HG03457 (cell line): ENCODE measurements at regions not wholly inside any gene's neighbourhood (a gene's known extent, or its start where the extent isn't known, plus 50 kb on each side); places are given as distances from the start of the nearest gene placed in this dataset.

Experiments
- ATAC-seq: cut with Tn5 transposase; IDR thresholded peaks from one replicate; pipeline ENCODE4 v1.9.1; 2021; ENCODE audit warnings: moderate number of reproducible peaks; ENCODE audit not compliant: unreplicated experiment

DNA sequence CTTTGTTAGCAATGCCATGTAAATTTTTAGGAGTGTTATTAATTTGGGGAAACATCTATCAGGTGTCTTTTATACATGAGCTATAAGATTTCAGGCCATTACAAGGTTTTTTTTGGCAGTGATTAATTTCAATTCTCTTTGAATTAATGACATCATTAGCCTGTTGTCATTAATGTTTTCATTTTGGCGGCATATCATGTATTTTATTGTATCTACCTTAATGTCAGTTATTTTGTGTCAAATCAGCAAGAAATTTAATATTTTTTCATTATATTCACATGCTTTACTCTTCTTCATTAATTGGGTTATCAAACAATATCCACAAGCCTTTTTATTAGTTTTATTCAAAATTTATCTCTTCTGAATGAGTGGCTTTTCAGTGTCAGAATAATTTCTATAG lies 153.0 kb upstream of the CAND1 start:
- no peak for ATAC-seq

DNA sequence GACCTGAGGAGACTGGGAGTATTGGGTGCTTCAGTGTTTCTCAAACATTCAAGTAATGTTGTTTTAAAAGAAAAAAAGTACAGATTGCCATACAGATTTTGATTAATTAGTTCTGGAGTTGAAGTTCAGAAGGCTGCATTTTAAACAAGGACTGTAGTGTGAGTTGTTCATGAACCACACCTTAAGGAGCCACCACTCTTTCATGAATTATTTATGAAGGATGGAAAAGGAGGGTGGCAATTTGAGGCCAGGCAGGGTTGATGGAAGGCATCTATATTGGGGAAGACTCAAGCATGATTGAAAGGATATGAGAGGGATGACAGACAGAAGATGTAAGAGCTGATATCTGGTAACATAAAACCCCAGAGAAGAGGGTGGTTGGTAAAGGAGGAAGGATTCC lies 146.6 kb upstream of the CAND1 start:
- no peak for ATAC-seq

DNA sequence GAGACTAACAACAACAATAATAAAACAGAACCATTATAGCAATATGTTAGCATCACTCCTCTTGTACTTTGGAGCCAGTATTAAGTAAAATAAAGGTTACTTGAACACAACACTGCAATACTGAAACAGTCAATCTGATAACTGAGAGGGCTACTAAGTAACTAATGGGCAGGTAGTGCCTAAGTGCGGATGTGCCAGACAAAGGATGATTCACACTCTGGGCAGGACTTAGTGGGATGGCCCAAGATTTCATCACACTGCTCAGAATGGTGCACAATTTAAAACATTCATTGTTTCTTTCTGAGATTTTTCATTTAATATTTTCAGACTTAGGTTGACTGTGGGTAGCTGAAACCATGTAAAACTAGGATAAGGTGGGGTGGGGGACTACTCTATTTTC lies 131.9 kb upstream of the CAND1 start:
- ATAC-seq = no peak

DNA sequence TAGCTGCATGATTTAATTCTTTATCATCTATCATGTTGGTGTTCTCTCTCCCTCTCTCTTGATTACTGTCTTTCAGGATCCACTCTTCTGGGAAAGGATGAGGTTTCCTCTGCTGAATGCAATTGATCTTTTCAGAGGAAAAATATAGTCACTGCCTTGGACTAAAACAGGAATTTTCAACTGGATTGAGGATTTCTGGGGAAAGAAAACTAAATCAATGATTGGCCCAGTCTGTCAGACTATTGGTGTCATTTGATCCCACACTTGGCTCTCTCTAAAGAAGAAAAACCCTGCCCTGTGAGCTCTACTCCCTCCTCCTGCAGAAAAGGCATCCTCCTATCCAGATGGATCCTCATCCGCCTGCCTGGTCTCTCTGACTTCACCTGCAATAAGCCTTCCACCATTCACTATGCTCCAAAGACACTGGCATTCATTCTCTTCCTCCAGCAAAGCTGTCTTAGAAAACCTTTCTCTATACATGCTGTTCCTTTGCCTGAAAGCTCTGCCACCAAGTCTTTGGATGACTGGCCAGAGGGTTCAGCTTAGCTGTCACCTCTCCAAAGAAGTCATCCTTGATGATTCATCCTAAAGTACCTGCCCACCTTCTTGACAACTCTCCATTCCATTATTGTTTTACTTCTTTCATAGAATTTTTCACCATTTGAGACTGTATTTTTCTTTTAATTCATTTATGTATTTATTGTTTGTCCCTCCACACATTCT lies 127.7 kb upstream of the CAND1 start:
- no peak for ATAC-seq

DNA sequence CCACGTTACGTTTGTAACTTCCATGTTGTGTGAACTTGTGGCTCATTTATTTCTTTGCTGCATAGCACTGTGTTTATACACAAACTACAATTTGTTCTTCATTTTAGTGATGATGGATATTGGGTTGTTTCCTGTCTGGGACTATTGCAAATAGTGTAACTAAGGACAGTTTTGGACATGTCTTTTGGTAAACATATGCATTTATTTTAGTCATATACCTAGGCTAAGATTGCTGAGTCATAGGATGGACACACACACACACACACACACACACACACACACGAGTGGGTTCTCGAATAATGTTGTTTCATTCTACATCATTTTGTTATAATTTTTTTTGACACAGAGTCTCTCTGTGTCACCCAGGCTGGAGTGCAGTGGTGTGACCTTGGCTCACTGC lies 123.5 kb upstream of the CAND1 start:
- ATAC-seq = no peak

DNA sequence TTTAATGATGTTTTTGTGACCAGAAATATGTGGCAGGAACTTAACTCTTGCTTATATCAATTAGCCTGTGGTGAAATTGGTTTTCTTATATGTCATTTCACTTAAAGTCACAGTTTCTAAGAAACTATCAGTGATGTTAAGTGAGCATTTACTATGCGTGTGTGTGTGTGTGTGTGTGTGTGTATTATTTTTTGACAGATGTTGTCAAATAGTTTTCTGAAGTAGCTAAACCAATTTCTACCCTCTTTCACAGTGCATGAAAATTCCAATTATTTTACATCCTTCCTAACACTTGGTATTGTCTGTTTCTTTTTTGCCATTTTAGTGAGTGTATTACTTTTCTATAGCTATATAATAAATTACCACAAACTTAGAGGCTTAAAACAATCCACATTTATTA lies 122.1 kb upstream of the CAND1 start:
- no peak for ATAC-seq

DNA sequence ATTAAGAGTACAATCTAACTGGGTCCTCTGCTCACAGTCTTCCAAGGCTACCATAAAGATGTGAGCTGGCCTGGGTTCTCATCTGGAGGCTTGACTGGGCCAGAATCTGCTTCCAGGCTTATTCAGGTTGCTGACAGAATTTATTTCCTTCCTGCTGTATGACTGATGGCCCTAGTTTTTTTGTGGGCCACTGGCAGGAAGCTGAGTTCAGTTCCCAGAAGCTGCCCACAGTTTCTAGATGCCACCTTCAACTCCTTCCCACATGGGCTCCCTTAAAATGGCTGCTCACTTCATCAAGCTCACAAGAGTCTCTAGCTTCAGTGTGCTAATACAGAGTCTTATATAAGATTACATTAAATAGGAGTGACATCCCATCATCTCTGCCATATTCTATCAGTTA lies 121.7 kb upstream of the CAND1 start:
- no peak for ATAC-seq

DNA sequence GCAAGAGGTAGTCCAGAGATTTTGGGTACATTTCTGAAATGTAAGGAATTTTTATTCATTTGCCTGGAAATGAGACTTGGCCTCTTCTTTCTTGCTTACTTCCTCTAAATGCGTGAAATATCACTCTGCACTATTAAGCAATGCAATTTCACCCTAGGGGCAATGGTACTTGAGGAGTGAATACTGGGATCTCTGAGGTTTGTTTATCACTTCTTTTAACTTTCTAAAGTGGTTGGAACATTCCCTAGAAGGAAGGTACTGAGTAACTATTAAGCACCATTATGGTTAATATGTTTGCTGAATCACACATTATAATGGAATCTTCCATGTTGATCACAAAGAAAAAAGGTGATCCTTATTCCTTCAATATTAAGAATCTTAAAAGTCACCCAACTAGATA lies 120.9 kb upstream of the CAND1 start:
- no peak for ATAC-seq

DNA sequence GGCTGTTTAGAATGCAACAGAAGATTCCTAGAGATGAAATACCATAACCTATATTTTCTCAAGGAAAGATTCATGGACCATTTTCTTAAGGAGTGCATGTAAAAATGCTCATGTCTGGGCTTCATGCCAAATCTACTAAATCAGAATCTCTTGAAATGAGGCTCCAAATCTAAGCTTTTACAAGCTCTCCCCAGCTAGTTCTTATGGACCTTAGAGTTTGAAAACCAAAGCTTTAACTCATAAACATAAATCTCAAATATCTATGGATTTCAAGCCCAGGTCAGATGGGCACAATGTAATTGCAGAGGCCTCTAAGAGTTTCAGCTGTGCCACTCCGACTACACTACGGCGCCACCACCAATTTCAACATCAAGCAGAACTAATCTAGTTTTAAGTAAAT lies 117.3 kb upstream of the CAND1 start:
- no peak for ATAC-seq

DNA sequence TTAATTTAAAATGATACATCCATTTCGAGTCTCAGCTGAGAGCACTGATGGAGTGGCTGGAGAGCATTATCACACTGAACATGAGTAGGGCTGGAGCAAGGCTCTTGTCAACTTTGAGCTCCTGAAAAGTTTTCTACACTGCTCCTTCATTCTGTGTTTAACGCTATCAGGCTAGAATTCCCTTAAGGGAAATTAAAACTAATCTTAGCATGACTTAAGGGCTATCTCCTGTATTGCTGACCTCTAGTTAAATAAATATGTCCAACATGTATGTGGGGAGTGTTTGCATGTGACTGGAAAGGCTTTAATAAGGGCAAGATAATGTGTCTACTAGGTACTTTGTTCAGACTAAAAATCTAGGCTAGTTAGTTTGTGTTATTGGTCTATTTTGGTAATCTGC lies 116.7 kb upstream of the CAND1 start:
- no peak for ATAC-seq

DNA sequence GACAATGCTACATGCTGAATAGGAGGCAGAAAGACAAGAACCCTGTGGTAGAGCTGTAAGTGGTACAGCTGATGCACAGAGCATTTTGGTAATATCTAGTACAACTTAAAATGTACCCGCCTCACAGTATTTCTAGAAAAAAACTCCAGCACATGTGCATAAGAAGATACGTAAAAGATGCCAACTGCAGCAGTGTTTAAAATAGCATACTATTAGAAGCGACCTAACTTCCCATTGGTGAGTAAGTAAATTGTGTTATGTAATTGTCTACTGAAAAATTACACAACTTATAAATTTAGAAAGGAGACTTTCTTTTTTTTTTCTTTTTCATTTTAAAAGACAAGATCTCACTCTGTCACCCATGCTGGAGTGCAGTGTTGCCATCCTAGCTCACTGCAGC lies 114.3 kb upstream of the CAND1 start:
- ATAC-seq = no peak

DNA sequence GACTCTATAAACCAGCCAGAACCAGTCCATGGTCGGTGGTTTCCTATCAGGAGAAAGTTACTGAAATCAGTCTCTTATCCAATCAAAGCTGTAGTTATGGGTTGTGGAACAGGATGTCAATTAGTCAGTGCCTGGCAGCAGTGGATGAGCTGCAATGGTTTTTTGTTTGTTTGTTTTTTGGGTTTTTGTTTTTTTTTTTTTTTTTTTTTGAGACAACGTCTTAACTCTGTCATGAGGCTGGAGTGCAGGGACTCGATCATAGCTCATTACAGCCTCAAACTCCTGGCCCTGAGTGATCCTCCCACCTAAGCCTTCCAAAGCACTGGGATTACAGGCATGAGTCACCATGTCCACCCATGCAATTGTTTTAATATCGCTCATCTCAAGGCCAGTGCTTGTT lies 113.3 kb upstream of the CAND1 start:
- no peak for ATAC-seq

DNA sequence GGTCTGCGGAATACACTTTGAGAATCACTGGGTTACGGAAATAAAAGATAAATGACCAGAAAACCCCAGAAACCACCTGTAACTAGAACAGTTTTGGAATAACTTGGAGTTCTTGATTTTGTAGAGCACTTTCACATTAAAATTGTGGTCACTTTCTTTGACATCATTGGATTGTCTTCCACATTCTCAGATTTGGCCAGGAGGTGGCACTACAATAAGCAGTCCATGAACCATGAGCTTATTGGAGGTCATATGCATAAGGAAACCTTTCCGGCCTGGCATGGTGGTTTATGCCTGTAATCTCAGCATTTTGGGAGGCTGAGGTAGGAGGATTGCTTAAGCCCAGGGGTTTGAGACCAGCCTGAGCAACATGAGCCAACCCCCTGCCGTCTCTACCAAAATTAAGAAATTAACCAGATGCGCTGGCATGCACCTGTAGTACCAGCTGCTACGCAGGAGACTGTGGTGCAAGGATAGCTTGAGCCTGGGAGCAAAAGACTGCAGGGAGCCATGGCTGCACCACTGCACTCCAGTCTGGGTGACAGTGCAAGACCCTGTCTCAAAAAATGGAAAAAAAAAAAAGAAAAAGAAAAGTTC lies 107.7 kb upstream of the CAND1 start:
- no peak for ATAC-seq

DNA sequence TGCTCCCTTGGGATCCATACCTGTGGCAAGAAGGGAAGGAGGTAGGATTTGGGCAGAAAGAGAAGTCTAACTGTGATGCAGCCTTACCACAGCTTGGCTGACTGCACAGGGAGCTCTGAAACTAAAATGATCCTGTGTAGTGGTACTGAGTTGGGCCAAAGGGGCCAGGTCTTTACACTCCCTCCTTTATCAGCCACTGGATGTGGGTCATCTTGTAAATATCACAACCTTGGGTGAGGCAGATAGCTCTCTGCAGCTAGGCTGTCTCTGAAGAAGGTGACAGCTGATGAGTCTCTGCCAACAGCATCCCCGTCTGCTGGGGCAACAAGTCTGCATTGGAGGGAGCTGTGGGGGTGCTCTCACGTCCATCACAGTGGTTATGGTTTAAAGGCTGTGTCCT lies 95.9 kb upstream of the CAND1 start:
- no peak for ATAC-seq

DNA sequence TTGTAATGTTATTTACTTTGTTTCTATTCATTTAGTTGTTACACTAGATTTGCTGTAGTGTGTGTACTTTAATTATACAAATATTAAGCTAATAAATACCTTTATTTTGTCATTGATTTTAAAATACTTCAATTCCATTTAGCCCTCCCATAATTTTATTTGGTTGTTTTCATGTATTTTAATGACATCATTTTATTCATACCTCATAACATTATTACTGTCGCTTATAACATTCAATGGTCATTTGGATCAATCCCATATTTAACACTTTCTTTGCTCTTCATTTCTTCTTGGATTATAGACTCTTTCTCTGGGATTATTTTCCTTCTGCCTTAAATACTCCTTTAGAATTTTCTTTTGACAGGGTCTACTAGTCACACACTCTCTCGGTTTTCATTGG lies 86.6 kb upstream of the CAND1 start:
- ATAC-seq = no peak

DNA sequence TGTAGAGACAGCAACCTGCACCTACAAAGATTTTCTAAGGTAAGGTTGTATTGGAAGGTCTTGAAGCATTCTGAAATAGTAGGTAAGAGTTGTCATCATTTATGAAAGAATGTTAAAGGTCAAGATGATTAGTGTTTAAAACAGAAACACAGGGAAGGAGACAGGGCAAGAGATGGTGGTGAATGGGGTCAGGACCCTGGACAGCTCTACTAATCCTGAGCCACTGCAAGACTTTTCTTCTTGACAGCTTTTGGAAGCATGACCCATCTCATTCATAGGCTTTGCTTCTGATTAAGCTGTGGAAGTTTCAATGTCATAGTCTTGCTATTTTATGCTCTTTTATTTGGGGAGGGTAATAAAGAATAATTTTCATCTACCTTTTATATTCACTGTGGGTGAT lies 75.5 kb upstream of the CAND1 start:
- ATAC-seq = no peak

DNA sequence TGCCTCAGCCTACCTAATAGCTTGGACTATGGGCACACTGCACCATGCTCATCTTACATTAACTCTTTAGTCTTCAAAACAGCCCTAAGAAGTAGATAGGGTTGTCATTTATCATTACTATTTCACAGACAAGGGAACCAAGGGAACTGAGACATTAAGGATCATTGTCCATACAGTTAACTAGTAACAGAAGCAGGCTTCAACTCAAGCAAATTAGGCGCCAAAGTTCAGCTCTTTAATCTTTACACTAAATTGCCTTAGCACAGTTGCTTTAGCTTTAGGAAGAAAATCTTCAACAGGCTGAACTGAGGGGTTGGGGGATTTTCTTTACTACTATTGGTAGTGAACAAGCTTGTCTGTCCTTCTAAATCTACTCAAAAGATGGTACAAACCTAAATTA lies 68.8 kb upstream of the CAND1 start:
- no peak for ATAC-seq

DNA sequence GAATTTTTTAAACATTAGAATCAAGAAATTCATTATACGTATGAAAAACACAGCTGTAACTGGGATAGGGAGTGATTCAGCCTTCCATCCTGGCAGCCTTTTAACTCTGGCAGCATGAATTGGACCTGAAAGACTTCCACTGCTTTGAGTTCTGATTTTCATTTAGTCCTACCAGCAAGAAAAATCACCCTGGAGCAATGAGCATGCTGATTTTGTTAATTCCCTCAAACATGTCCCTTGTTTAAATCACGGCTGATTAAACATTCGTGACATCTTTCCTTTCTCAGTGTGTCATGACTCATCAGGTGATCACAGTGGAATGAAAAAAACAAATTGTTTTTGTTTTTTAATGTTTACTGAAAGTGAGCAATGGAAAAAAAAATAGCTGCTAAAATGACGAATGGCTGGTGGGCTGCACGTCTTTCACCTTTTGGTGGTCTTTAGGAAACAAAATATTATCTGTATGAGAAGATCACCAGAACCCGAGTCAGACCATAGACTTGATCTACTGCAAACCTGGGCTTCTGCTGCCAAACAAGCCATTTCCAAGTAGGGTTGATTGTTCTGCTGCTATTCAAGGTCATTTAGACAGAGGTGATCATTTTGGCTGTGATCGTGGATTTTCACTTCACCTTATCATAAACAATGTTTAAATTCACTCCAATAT lies 67.0 kb upstream of the CAND1 start:
- no peak for ATAC-seq

DNA sequence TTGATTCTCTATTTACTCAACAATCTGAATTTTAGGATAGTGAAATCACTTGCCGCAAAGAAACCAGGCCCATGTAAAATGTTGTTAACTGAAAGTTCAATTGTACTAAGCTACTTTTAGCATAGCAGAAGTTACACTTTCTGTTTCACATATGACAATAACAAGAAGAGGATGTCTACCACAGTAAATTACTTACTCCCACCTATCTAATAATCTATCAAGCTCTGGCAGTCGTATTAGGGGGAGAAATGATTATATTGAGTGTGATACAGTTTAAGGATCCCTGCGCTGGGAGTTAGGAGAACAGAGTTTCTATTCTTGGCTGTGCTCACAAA lies 66.5 kb upstream of the CAND1 start:
- ATAC-seq = no peak

DNA sequence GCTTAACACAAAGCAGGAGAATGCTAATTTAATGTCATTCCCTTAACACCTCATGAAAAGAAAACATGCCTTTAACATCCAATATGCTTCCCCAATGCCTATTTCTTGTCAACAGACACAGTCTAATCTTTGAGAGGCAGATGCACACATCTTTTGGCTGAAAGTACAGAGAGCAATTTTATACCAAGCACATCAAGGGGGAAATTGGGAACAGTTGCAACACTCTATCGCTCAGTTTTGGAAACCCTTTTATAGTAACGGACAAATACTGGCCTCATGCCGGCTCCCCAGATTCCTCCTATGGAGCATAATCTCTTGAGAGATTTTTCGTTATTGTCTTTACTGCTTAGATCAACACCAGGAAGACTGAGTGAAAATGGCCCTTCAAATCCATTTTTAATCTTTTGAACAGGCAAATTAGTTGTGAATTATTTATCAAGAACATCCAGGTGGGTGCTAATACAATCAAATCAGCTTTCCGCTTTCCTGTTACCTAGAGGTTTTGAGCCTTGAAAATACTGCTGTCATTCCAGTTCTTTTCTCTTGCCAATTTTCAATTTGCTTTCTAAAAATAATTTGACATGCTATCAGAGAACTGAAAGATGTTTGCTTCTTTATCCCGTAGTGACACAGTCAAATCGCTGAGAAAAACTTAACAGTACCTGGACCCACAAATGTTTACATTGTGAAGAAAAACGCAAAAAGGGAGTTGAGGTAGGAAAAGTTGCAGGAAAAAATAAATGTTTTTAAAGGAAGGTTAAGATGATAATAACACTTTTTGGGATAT lies 60.7 kb upstream of the CAND1 start:
- no peak for ATAC-seq

DNA sequence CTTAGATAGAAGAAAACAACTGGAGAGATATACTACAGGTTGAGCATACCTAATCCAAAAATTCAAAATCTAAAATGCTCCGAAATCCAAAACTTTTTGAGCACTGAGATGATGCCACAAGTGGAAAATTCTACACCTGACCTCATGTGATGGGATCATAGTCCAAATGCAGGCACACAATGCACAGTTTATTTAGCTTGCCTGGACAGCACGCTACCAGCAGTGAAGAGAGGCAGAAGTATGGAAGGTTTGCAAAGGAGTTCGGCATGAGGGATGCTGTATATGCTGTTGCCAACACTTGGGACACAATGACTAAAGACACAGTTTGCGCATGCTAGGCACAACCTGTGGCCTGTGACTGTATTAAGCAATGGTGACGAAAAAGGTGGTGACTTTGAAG lies 58.1 kb upstream of the CAND1 start:
- no peak for ATAC-seq

DNA sequence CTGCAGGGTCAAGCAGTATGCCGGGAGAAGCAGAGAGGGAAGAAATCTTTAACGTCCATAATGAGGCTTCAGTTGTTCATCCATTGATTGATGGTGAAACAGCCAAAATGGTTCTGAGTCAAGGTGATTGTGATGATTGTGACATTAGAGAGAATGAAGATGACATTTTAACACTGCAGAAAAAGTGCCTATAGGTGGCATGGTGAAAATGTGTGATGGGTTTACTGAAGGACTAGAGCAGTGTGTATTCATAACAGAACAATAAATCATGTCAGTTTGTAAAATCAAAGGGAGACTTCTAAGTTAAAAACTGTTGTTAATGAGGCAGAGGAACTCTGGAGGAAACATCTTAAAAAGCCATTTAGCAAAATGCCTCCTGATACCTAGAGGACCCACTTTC lies 57.7 kb upstream of the CAND1 start:
- ATAC-seq = no peak
